Non-pigmented ciliary epithelial cell (primary cell): ENCODE measurements at regions not wholly inside any gene's neighbourhood (a gene's known extent, or its start where the extent isn't known, plus 50 kb on each side); places are given as distances from the start of the nearest gene placed in this dataset.

ENCODE experiments used
- DNase-seq: peaks from one replicate; pipeline ENCODE4 v3.0.0-alpha.2; 2010; ENCODE audit warnings: low read depth

DNA sequence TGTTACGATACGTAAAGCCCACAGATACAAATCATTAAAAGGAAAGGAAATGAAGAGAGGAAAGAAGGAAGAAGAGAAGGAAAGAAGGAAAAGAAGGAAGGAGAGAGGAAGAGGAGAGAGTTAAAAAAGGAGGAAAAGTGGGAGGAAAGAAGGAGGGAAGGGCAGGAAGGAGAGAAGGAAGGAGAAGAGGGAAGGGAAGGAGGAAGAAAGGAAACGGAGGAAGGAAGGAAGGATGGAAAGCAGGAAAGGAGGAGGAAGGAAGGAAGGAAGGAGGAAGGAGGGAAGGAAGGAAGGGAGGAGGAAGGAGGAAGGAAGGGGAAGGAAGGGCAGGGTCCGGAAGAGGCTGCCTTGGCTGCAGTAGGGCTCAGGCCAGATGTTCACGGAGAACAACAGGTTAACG is 95.2 kb downstream of the ENGASE start:
- no peak for DNase-seq

DNA sequence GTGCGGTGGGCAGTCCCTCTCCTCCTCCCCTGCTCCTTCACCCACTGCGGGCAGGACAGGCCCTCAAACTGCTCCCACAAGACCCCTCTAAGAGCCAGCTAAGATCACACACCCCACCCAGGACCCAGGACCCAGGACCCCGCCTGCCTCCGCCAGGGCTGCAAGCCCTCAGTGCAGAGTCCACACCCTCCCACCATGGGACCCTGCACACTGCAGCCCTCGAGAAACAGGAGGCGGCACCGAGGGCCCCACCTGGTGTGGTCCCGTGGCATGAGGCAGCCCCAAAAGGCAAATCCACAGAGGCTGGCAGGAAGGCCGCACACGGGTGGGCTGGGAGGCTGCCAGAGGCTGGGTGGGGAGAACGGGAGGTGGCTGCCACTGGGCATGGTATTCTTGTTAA is 94.7 kb downstream of the ENGASE start:
- DNase-seq: no peak

GRCh38 chr17:79168486-79169055 is 93.9 kb downstream of the ENGASE start:
- DNase-seq: no peak

DNA sequence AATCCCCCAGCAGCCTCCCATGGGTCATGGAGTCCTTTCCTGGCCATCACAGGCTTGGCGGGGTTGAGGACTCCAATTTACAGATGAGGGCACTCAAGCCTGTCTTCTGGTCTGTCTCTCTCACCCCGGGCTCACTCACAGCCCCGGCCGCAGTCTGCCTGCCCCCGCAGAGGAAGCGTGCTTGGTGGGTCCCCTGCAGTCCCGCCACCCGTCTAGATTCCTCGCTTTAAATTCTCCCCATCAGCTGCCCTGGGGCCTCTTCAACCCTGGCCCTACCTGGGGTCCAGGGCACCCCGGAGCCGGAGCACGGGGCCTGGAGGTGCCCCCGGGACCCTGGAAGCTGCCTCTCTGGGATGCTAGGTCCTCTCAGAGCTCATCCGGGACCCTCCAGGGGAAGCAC is 92.9 kb downstream of the ENGASE start:
- no peak for DNase-seq

- no peak for DNase-seq
These were observed 91.3 kb downstream of the ENGASE start for GRCh38 chr17:79165756-79166473.

GRCh38 chr17:79164913-79165695 is 90.5 kb downstream of the ENGASE start:
- DNase-seq: no peak

DNA sequence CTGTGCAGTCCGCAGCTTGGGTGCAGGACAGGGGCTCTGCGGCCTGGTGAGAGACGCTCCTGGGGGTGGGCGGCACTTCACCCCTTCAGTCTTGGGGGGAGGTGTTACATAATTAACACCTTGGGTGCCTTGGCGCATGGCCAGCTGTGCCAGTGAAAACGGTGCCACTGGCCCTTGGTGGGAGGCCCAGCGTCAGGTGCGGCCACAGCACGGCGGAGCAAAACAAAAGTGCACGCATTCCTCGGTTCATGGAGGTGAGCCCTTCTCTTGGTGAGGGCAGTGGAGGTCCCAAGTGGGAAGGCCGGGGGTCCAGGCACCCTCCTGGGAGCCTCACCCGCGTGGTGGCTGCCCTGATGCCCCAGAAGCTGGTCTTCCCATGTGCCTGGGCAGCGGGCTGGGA is 89.8 kb downstream of the ENGASE start:
- no peak for DNase-seq

- no peak for DNase-seq
These were observed 88.4 kb downstream of the ENGASE start for GRCh38 chr17:79163071-79163470.

GRCh38 chr17:79162012-79162963 is 87.7 kb downstream of the ENGASE start:
- DNase-seq: no peak

DNA sequence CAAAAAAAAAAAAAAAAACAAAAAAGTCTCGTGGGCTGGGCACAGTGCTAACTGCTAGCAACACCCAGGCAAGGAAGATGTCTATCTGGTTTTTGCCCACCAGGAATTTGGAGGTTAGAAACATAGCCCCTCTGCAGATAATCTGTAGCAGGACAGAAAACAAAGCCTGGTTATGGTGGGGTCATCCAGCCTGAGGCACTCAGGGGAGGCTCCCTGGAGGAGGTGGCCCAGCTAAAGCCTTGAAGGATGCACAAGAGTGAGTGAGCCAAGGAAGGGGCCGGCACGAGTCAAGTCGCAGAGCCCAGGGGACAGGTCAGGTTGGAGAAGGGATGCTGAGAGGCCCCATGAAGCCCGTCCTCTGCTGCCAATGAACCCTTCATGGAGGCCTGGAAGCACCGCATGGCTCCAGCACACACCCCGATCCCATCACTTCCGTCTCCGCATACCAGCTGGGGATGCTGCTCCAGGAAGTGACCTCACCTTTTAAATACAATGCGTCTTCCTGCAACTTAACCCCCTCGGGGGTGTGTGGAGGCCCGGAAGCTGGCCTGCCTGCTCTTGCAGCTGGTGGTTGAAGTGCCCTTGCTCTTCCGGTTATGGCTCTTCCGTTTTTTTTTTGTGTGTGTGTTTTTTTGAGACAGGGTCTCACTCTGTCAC is 86.5 kb downstream of the ENGASE start:
- DNase-seq: no peak

GRCh38 chr17:79159926-79160325 is 85.3 kb downstream of the ENGASE start:
- no peak for DNase-seq

DNA sequence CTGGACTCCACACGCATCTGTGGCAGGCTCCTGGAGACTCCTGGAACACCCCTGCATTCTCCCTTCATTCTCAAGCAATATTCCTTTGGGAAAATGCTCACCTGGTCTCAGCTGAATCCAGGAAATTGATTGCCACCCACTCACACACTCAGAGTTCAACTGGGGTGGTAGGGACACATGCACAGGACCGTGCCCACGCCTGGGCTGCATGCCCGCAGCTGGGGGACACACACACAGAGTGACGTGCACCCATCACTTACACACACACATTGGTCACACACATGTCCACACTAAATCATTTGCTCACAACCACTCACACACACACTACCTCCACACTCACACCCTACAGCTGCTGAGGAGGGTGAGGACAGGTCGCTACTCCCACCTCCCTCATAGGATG is 84.8 kb downstream of the ENGASE start:
- no peak for DNase-seq

DNA sequence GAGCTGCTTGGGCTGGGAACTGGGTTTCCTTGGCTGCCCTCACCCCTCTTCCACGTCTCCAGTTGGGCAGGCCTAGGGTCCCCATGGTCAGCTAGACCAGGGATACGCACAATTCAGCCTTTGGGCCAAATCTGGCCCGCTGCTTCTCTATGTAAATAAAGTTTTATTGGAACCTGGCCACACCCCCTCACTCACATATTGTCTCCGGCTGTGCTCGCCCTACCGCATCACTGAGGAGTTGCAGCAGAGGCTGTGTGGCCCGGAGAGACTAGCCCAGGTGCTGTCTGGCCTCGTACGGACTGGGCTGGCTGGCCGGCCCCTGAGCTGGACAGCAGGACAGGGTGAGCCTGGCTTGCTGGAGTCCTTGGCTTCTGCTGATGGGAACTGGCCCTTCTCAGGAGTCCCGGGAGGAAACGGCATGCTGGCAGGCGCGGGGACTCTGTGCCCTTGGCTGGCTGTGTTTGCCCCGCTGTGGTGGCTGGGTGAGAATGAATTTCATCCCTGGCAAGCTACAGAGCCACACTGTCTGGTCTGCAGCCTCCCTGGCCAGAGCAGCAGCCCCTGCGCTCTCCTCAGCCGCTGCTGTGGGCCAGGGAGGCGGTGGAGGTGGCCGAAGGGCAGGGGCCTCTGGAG is 82.0 kb downstream of the ENGASE start:
- no peak for DNase-seq

- DNase-seq: no peak
These were observed 81.1 kb downstream of the ENGASE start for GRCh38 chr17:79155701-79156100.

- no peak for DNase-seq
These were observed 80.4 kb downstream of the ENGASE start for GRCh38 chr17:79154951-79155585.

DNA sequence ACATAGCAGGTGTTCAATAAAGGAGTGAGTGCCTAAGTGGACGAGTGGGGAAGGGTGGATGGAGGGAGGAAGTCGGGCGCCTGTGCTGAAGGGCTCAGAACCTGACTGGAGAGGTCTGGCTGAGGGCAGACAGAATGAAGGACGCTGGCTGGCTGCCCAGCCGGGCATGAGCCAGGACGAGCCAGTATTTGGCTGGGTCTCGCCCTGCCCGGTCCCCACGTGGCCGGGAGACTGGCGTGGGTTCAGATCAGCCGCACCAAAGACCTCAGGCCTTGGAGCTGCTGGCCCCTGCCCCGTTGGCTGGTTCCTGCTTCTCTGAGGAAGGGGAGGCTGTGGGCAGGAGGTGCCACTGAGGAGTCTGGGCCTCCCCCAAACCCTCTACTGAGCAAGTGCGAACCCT is 79.8 kb downstream of the ENGASE start:
- DNase-seq: no peak

- DNase-seq: no peak
These were observed 78.9 kb downstream of the ENGASE start for GRCh38 chr17:79153367-79154130.

DNA sequence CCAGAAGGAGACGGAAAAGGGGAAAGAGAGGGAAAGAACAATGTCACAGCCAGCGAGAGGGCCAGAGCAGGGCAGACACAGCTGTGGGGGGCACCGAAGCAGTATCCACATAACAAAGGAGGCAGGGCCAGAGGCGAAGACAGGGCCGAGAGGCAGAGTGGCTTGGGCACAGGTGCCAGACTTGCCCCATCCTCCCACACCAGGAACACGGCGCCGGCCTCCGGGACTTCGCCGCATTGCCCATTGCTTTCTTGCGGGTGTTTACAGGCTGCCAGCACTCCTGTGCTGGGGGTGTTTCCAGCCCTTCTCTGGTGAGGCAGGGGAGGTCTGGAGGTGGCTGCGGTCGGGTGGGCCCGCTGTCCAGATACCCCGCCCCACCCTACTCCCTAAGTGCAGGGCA is 78.0 kb downstream of the ENGASE start:
- no peak for DNase-seq

DNA sequence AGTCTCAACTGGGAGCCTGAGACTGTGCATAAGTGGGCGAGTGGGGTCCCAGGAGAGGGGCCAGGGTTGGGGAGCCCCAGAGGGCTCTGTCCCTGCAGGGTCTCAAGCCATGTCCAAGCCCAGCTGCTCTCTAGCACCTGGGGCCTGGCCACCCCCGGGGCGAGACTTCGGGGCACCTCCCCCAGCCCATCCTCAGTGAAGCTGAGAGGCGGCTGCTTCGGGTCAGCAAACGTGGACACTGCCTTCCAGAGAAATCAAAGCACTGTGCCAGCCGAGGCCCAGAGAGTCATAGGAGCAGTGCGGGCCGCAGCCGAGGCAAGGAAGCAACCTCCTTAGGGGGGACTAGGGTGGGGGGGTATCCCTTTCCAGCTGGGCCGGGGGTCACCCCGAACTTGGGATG is 77.5 kb downstream of the ENGASE start:
- DNase-seq: no peak

DNA sequence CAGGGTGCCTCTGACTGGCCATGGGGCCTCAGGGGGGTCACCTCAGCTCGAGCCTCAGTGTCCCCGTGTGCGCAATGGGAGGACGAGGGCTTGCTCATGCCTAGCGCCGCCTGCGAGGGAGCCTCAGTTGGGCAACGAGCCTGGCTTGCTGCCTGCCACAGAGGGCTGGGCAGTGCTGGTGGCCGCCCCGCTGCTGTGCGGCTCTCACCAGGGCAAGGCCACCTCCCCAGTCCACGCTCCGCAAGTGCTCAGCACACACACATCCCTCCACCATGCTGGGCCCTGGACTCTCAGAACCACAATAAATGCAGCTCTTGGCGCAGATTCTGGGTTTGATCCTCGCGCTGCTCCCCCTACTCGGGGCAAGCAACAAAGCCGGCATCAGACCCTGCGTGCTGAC is 76.2 kb downstream of the ENGASE start:
- no peak for DNase-seq
